Suprapubic skin (tissue), 4 donors: ENCODE measurements at regions not wholly inside any gene's neighbourhood (a gene's known extent, or its start where the extent isn't known, plus 50 kb on each side); places are given as distances from the start of the nearest gene placed in this dataset.

Experiments used
- DNase-seq, 2 donors: peaks; one replicate each; pipeline ENCODE4 v3.0.0-alpha.2; 2019; ENCODE audit warnings: low spot score in 2 of 2
- H3K27ac ChIP-seq: fragments of 200-600 bp; sonication (generic); one replicate; pipeline ENCODE4 v1.5.1; 2019
- H3K27me3 ChIP-seq: fragments of 200-600 bp; sonication (generic); one replicate; pipeline ENCODE4 v1.5.1; 2019
- H3K36me3 ChIP-seq: fragments of 200-600 bp; sonication (generic); one replicate; pipeline ENCODE4 v1.5.1; 2019
- H3K4me1 ChIP-seq: fragments of 200-600 bp; sonication (generic); one replicate; pipeline ENCODE4 v1.5.1; 2019
- H3K4me3 ChIP-seq: fragments of 200-600 bp; sonication (generic); one replicate; pipeline ENCODE4 v1.5.1; 2019; ENCODE audit warnings: mild to moderate bottlenecking
- H3K9me3 ChIP-seq: fragments of 200-600 bp; sonication (generic); one replicate; pipeline ENCODE4 v1.5.1; 2019
- CTCF ChIP-seq, 2 donors: fragments of 200-600 bp in 1 of 2; fragments of 450-650 bp in 1 of 2; sonication (generic) in 1 of 2; IDR thresholded peaks; one replicate each; pipeline ENCODE4 v1.5.1; 2016 to 2019; ENCODE audit warnings: antibody characterized with exemption in 2 of 2, mild to moderate bottlenecking in 1 of 2, moderate library complexity in 1 of 2
- EP300 ChIP-seq: sonication (generic); formaldehyde crosslinking; IDR thresholded peaks from one replicate; pipeline ENCODE4 v1.6.1; 2017; ENCODE audit warnings: antibody characterized with exemption
- POLR2A ChIP-seq, 2 donors: fragments of 450-650 bp; IDR thresholded peaks; one replicate each; pipeline ENCODE4 v1.6.1; 2017; ENCODE audit warnings: antibody characterized with exemption in 2 of 2, mild to moderate bottlenecking in 2 of 2, moderate library complexity in 2 of 2
- POLR2AphosphoS5 ChIP-seq, 3 donors: sonication (generic); formaldehyde crosslinking; IDR thresholded peaks; one replicate each; pipeline ENCODE4 v1.6.1; 2017; ENCODE audit warnings: antibody characterized with exemption in 3 of 3
- whole genome bisulfite sequencing: methylation state at CpG from one replicate; pipeline ENCODE4 v1.1.5; 2018; 5-methylcytosine and 5-hydroxymethylcytosine counted together

- DNase-seq, result no peak
- no peaks in the 10 kb centered on the region for H3K36me3 ChIP-seq
- no peak overlapping the region for H3K27ac ChIP-seq
- H3K27me3 ChIP-seq, result no peaks in the 10 kb centered on the region
- 63% methylated on average over 4 of the region's 4 CpGs for WGBS
- H3K9me3 ChIP-seq, result no peaks in the 10 kb centered on the region
- H3K4me1 ChIP-seq, result no peaks in the 10 kb centered on the region
- H3K4me3 ChIP-seq, result no peak overlapping the region
- TF ChIP-seq POLR2A (IDR thresholded peaks at IDR 0.05), result no peak
- TF ChIP-seq POLR2AphosphoS5 (IDR thresholded peaks at IDR 0.05), result no peak
- TF ChIP-seq CTCF (IDR thresholded peaks at IDR 0.05), result no peak
- no peak for TF ChIP-seq EP300
Measured at GRCh38 chr5:97608501-97608900, 425.5 kb upstream of the RIOK2 start.

DNA sequence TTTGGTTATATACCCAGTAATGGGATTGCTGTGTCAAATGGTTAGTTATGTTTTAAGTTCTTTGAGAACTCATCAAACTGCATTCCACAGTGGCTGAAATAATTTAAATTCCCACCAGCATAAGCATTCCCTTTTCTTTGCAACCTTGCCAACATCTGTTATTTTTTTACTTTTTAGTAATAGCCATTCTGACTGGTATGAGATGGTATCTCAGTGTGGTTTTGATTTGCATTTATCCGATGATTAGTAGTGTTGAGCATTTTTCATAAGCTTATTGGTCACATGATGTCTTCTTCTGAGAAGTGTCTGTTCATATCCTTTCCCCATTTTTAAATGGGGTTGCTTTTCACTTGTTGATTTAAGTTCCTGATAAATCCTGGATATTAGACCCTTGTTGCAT lies 435.7 kb upstream of the RIOK2 start:
- TF ChIP-seq EP300 (no peak), CTCF (IDR thresholded peaks at IDR 0.05) (no peak), POLR2AphosphoS5 (IDR thresholded peaks at IDR 0.05) (no peak), POLR2A (IDR thresholded peaks at IDR 0.05) (no peak)
- no peaks in the 10 kb centered on the region for H3K36me3 ChIP-seq
- 23% methylated on average over 1 of the region's 1 CpG for WGBS
- no peak overlapping the region for H3K4me3 ChIP-seq
- H3K27ac ChIP-seq, result no peak overlapping the region
- H3K9me3 ChIP-seq, result peaks cover 3% of the 10 kb centered on the region
- no peak for DNase-seq
- H3K27me3 ChIP-seq, result no peaks in the 10 kb centered on the region
- no peaks in the 10 kb centered on the region for H3K4me1 ChIP-seq

GRCh38 chr5:97623441-97623840 lies 440.4 kb upstream of the RIOK2 start:
- no peak overlapping the region for H3K27ac ChIP-seq
- no peaks in the 10 kb centered on the region for H3K36me3 ChIP-seq

GRCh38 chr5:97624886-97625285 lies 441.8 kb upstream of the RIOK2 start:
- TF ChIP-seq EP300 (no peak), CTCF (IDR thresholded peaks at IDR 0.05) (no peak), POLR2AphosphoS5 (IDR thresholded peaks at IDR 0.05) (no peak), POLR2A (IDR thresholded peaks at IDR 0.05) (no peak)
- no peak overlapping the region for H3K27ac ChIP-seq
- no peaks in the 10 kb centered on the region for H3K27me3 ChIP-seq
- no peaks in the 10 kb centered on the region for H3K9me3 ChIP-seq
- H3K4me1 ChIP-seq, result peaks cover 7% of the 10 kb centered on the region
- no peaks in the 10 kb centered on the region for H3K36me3 ChIP-seq
- no peak for DNase-seq
- H3K4me3 ChIP-seq, result no peak overlapping the region

More at GRCh38 chr5:97623441-97623840, 440.4 kb upstream of the RIOK2 start:
- TF ChIP-seq EP300, result no peak
- no peak for TF ChIP-seq POLR2AphosphoS5 (IDR thresholded peaks at IDR 0.05)
- TF ChIP-seq POLR2A (IDR thresholded peaks at IDR 0.05), result no peak
- no peak for TF ChIP-seq CTCF (IDR thresholded peaks at IDR 0.05)
- no peak for DNase-seq
- Histone ChIP-seq H3K9me3 (peaks cover 3% of the 10 kb centered on the region), H3K4me3 (no peak overlapping the region), H3K4me1 (peaks cover 4% of the 10 kb centered on the region), H3K27me3 (no peaks in the 10 kb centered on the region)
- WGBS, result 87% methylated on average over 3 of the region's 3 CpGs

GRCh38 chr5:97627272-97627671 lies 444.2 kb upstream of the RIOK2 start:
- H3K27me3 ChIP-seq, result no peaks in the 10 kb centered on the region
- H3K9me3 ChIP-seq, result no peaks in the 10 kb centered on the region
- no peak for DNase-seq
- peaks cover 7% of the 10 kb centered on the region for H3K4me1 ChIP-seq
- H3K4me3 ChIP-seq, result no peak overlapping the region
- no peaks in the 10 kb centered on the region for H3K36me3 ChIP-seq
- TF ChIP-seq EP300 (no peak), POLR2A (IDR thresholded peaks at IDR 0.05) (no peak), CTCF (IDR thresholded peaks at IDR 0.05) (no peak), POLR2AphosphoS5 (IDR thresholded peaks at IDR 0.05) (no peak)
- WGBS, result 75% methylated on average over 3 of the region's 3 CpGs
- H3K27ac ChIP-seq, result no peak overlapping the region
